ENCODE measurements at regions not wholly inside any gene's neighbourhood (a gene's known extent, or its start where the extent isn't known, plus 50 kb on each side); places are given as distances from the start of the nearest gene placed in this dataset.

GRCh38 chr20:41671143-41671542 is 53.0 kb upstream of the CHD6 start:
- Histone ChIP-seq H3K4me1 (ENCODE audit: control insufficient read depth in 1 of 2, insufficient read depth in 1 of 2, low read depth in 1 of 2, low read length in 1 of 2) (no peaks in the 10 kb centered on the region), H3K27me3 (peaks cover 13% of the 10 kb centered on the region), H3K9me3 (no peaks in the 10 kb centered on the region), H3K4me3 (ENCODE audit: low read depth in 1 of 2, low read length in 1 of 2) (no peak overlapping the region), H3K36me3 (no peaks in the 10 kb centered on the region), H3K27ac (no peak overlapping the region)
- no peak for TF ChIP-seq CTCF (IDR thresholded peaks at IDR 0.05)

DNA sequence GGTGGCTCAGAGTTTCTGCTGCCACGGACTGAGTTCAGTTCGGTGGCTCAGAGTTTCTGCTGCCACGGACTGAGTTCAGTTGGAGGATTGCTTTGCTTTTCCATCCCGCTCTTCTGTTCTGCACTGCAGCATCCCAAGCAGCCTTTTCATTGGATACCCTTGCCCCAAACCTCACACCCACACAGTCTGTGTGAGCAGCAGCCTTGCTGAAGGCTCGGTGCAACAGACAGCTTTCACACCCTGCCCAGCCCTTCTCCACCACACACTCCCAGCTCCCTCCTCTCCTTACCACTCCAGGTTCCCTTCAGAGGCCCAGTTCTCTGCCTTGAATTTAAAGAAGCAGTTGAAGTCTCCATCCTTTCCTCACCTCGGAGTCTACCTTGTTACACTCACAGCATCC is 52.5 kb upstream of the CHD6 start:
- H3K27ac ChIP-seq, result no peak overlapping the region
- no peaks in the 10 kb centered on the region for H3K36me3 ChIP-seq
- no peak for TF ChIP-seq CTCF (IDR thresholded peaks at IDR 0.05)
- no peaks in the 10 kb centered on the region for H3K9me3 ChIP-seq
- peaks cover 12% of the 10 kb centered on the region for H3K27me3 ChIP-seq
- no peak overlapping the region for H3K4me3 ChIP-seq (ENCODE audit: low read depth in 1 of 2, low read length in 1 of 2)
- no peaks in the 10 kb centered on the region for H3K4me1 ChIP-seq (ENCODE audit: control insufficient read depth in 1 of 2, insufficient read depth in 1 of 2, low read depth in 1 of 2, low read length in 1 of 2)

DNA sequence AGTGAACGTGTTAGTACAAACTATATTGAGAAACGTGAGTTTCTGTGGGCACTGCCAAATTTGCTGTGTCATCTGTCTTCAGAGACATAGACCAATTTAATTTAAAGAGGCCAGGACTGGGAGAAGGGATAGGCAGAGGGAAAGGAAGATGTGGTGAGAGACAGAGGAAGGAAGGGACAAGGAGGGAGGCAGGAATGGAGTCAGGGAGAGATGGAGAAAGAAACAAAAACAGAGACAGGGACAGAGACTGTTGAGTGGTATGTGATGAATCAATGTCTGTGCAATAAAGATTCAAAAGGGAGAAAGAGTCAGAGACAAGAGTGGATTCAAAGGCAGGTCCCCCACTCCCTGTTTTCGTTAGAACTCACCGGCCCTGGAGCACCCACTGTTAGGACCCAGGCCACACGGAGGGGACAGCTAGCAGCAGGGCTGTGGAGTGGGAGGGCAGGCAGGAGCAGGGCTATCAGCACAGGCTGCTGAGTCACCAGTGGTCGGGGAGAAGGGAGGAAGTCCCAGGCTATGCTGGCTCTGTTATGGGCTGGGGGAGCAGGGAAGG is 51.6 kb upstream of the CHD6 start:
- Histone ChIP-seq H3K4me3 (ENCODE audit: low read depth in 1 of 2, low read length in 1 of 2) (no peak overlapping the region), H3K27ac (no peak overlapping the region), H3K4me1 (ENCODE audit: control insufficient read depth in 1 of 2, insufficient read depth in 1 of 2, low read depth in 1 of 2, low read length in 1 of 2) (no peaks in the 10 kb centered on the region), H3K27me3 (peaks cover 7% of the 10 kb centered on the region), H3K9me3 (no peaks in the 10 kb centered on the region), H3K36me3 (no peaks in the 10 kb centered on the region)
- no peak for TF ChIP-seq CTCF (IDR thresholded peaks at IDR 0.05)

DNA sequence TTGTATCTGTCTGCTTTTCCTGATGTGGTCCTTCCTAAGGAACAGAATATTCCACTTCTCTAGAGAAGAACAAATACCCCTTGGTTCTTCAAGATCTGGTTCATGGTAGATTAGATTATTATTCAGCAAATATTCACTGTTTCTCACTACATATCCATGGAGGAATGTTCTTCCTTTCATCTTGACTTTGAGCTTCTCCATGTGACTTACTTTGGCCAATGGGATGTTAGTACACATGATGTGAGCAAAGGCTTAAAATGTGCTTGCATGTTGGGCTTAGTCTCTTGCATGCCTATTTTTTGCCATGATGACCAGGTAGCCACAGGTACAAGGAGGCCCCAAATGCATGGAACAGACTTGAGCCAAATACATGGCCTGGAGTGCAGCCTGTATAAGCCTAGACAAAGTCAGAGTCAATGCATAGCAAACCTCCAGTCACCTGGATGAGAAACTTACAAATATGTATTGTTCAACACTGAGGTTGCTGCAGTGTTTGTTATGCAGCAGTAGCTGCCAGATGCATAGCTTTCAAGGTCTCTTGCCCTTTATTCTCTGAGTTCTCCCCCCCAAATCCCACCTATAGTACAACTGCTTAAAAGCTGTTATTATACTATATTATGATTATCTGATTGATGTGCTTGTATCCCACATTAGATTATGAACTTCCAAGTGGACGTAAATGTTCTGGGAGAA is 50.0 kb upstream of the CHD6 start:
- Histone ChIP-seq H3K27ac (no peak overlapping the region), H3K4me1 (ENCODE audit: control insufficient read depth in 1 of 2, insufficient read depth in 1 of 2, low read depth in 1 of 2, low read length in 1 of 2) (no peaks in the 10 kb centered on the region), H3K36me3 (no peaks in the 10 kb centered on the region), H3K4me3 (ENCODE audit: low read depth in 1 of 2, low read length in 1 of 2) (no peak overlapping the region), H3K9me3 (no peaks in the 10 kb centered on the region), H3K27me3 (peaks cover 7% of the 10 kb centered on the region)
- no peak for TF ChIP-seq CTCF (IDR thresholded peaks at IDR 0.05)

Data from neutrophil (primary cell).